HG02588 (cell line): ENCODE measurements at regions not wholly inside any gene's neighbourhood (a gene's known extent, or its start where the extent isn't known, plus 50 kb on each side); places are given as distances from the start of the nearest gene placed in this dataset.
"Not testable (repeated sequence)": the region's sequence is repeated elsewhere in the genome, so short reads cannot be mapped to it uniquely, and the experiment has no call there.

Experiments
- ATAC-seq: cut with Tn5 transposase; IDR thresholded peaks from one replicate; pipeline ENCODE4 v1.9.1; 2021; ENCODE audit warnings: mild to moderate bottlenecking, moderate library complexity; ENCODE audit not compliant: unreplicated experiment

DNA sequence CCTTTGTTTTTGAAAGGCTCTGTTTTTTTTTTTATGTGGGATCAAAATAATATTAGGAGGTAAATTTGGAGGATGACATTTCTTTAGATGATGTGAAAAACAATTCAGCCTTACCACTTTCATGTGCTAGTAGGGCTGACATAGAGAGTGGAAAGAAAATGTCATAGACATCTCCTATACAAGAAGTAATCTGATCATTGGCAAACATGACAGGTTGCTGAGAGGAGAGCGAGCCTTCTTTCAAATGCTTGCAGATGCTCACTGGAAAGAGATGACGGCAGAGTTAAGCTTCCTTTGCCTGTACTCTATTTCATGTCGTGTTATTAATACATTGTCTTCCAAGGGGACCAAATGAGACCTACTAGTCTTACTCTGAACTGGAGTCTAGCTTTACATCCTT, 160.1 kb upstream of the DAP start:
- ATAC-seq, result no peak

DNA sequence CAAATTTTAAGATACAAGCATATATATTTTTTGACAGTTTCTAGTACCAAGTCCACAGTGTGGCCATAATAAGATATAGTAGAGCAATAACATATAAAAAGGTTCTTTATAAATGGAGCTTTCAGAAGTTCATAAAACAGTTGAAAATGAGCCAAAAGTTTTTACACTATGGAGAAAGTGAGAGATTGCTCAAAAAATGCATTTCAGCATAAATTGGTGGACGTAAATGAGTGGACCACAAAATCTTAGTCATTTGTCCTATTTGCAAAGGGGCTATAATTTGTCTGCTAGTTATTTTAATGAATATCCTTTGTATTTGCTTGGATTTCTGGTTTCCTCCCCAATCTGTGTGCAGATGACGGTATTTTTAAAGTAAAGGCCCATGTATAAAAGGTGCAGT, 159.4 kb upstream of the DAP start:
- ATAC-seq, result no peak

DNA sequence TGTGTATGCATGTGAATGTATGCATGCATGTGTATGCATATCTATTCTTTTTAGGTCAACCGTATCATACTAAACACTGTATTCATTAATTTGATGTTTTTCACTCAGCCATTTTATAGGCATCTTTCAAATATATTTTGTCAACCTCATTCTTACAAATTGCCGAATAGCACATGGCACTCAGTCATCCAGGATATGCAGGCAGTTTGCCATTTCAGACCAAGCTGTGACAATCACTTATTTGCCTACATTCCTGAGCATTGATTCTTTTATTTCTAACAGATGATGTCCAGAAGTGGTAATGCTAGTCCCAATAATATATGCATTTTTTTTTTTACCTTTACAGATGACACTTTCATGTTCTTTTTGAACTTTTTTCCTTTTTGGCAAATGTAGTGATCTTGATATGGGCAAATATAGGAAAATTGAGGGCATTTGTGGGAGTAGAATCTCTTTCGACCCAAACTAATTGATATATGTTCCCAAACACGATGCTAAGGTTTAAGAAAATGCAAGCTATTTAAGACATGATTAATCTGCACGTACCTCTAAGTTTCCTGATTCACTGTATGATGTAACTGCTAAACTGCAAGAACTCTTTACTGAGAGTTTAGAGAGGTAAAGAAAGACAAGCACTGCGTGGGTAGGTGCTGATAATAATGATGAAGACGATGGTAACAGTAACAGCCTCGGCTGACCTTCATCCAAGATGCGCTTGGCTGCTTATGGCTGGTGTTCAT, 153.9 kb upstream of the DAP start:
- ATAC-seq, result no peak

DNA sequence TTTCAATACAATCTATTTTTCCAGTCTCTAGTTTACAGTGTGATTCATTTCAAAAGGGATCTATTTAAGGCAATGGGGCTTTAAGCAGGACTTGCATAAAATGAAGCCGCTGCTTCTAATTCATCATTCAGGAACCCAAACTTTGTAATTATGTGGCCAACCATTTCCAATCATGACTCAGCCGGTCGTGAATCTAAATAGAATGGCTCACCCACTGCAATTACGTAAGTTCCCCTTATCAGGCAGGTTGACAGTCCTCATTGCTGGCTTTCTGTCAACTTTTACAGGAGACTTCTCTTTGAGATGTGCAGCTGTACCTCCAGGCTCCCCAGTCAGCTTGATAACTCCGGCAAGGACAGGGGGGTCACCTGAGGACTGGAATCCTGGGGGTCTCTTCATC, 152.8 kb upstream of the DAP start:
- ATAC-seq, result no peak

DNA sequence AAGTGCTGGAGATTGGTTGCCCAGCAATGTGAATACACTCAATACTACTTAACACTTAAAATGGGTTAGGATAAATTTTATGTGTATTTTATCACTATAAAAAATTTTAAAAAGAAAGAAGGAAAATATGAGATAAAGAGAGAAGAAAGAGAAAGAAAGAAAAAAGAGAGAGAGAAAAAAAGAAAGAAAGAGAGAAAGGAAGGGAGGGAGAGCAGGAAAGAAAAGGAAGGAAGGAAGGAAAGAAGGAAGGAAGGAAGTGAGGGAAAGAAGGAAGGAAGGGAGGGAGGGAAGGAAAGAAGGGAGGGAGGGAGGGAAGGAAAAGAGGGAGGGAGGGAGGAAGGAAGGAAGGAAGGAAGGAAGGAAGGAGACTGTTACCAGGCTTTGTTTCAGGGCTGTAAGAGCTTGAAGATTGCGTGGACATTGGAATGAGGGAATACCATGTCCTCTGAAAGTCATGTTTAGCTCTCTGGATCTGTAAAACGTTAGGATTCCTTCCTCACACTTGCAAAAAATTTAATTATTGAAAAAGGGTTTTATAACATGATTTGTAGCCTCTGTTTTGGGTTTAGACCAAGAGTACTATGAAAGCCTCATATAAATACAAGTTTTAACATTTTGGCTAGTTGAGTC, 152.3 kb upstream of the DAP start:
- no peak for ATAC-seq

DNA sequence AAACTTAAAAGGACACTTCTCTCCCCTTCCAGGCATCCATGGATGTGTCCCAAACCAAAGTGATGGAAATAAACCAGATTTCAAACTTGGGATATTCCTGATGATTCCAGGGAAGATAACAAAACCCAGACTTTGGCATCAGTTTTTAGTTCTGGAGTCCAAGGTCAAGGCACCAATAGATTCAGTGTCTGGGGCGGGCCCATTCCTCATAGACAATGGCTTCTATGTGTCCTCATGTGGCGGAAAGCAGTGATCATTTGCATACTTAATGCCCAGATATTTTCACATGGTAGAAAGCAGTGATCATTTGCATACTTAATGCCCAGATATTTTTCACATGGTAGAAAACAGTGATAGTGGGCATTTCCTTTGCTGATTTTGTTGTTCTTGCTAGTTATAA, 151.4 kb upstream of the DAP start:
- no peak for ATAC-seq

DNA sequence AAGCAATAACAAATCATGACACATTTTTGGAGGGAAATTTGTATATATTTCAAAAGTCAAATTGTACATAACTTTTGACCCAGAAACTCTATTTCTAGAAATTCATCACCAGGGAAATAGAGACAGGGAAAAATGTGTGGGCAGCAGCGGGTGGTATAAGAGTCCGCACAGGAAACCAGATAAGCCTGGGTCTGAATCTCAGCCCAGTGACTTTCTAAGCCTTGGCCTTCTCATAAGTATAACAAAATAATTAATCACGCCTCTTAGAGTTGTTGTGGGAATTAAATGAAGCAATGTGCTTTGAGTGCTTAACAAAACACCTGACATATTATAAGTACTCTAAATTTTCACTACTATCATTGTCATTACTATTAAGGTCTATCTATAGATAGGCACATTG, 149.2 kb upstream of the DAP start:
- ATAC-seq, result no peak

DNA sequence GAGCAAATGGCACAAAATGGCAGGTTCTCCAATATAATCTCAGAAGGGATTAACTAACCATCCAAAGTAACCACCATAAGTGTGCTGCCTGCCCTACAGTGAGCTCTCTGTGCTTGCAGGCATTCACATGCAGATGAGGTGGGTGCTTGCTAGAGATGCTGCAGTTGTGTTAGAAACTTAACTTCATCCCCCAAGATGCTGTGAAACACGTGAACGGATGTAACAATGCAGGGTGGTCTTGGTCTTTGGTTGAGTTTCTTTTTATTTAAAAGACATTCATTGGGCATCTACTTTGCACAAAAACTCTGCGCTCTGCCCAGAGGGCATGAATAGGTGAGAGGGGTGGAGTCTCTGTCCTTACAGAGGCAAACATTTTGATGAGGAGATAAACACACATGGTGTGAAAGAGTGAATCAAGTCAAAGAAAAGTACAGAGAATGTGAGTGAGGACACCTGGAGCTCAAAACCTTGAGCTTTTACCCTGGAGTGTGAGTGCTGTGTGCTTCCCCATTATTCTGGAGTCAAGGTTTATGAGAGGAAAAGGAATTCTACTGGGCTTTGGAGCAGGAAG, 143.9 kb upstream of the DAP start:
- no peak for ATAC-seq

DNA sequence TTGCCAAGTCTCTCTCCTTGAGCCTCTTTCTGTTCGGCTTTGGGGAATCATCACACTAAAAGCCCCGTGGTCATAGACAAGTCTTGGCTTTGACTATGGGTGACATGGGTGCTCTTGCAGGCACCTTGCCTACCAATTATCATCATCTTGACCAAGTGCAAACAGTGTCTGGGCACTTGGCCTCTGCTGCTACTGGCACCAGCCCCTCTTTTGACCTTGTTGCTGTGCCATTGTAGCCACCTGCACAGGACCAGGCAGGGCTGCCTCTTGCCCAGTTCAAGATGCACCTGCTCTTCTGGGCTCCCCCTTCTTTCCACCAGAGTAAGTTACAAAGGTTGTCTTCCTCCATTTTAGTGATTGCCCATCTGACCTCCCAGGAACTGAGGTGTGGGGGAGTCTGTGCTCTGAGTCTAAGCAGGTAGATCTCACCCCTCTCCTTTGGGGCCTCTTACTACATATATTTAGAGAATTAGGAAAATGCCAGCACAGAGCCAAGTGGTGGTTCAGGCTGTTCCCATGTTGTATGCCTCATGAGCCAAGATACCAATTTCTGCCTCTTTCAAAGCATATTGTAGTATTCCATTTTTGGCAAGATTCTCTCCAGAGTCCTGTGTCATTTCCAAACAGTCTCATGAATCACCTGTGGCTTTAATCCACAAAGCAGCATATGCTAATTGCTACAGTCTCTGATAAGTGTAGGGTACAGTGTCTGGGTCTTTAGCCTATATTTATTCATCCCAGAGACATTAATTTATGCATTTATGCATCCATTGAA, 142.9 kb upstream of the DAP start:
- ATAC-seq, result no peak

DNA sequence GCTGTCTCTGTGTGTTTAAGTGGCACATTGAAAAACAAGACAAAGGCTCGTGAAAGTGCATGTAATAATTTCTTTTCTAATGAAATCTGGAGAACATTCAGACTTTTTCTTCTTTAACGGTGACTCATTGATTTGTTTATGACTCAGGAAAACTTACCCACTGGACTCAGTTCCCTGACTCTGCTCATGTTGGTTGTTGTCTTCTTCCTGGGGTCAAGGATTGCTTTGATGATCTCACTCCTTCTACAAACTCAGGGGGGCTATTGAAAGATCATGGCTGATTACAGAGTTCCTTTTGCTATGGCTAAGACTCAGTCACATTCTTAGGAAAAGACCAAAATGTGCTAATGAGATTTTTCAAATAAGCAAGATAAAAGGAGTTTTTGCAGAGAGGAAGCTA, 141.1 kb upstream of the DAP start:
- no peak for ATAC-seq

DNA sequence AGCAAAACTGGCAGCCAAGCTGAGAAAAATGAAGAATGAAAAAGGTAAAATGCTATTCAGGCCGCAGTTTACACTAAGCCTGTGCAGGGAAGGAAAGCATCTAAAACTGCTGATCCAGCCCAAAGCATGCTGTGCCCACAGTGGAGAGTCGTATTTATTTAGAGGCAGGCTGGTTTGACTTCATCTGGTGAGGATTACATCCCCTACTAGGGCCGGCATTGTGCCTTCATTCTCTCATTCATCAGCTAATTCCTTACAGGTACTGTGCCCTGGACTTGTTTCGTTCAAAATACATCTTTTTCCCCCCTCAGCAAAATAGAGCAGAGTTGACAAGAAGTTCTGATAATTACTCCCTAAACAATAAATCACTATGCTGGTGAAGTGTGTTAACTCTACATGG, 137.5 kb upstream of the DAP start:
- no peak for ATAC-seq

DNA sequence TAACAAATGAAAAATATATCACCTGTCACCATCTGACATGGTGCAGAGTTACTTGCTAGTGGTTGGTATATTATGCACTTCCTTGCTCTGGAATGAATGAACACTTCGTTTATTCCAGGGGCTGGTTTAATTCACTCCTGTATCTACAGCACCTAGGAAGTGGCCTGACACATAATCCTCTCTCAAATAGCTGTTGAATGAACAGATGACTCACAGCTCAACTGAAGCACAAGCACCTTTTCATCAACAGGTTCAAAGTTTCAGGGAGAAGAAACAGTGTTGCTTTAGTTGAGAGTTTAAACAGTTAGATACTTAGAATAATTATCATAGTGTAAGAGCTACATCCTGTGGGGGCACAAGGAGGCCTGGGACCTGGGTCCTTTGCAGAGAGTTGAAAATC, 135.0 kb upstream of the DAP start:
- ATAC-seq, result no peak

DNA sequence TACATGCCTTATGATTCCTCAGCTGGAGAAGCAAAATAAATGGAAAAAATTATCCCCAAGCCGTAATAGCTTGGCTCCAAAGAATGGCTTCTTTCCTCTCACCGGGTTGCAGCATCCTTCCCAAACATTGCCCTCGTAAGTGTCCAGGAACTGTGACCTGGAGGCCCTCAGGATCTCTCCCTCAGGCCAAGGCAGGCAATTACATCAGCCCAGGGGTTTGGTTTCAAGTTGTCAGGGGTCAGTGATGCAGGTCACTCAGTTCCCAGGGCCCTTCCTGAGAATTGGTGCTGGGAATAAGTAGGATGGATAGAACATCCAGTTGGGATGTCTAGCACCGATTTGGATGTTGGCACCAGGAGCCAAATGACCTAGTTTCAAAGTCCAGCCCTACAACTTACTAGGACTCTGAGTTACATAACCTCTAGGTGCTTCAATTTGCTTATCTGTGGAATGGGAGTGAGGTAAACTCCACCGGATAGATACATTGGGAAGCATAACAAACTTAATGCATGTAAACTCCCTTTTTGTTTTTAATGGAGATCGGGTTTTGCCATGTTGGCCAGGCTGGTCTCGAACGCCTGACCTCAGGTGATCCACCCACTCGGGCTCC, 133.5 kb upstream of the DAP start:
- ATAC-seq, result no peak

DNA sequence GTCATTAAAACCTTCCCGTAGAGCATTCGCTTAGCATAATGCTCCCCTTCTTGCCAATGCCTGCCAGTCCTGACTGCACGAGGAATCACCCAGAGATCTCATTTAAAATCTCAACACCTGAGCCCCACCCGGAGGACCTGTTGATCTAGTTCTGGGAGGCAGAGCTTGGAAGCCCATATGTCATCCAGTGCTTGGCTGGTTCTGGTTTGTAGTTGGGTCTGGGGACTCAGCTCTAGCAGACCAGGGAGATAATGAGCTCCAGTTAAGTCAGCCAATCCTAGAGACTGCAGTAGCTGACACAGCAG, 131.8 kb upstream of the DAP start:
- no peak for ATAC-seq

DNA sequence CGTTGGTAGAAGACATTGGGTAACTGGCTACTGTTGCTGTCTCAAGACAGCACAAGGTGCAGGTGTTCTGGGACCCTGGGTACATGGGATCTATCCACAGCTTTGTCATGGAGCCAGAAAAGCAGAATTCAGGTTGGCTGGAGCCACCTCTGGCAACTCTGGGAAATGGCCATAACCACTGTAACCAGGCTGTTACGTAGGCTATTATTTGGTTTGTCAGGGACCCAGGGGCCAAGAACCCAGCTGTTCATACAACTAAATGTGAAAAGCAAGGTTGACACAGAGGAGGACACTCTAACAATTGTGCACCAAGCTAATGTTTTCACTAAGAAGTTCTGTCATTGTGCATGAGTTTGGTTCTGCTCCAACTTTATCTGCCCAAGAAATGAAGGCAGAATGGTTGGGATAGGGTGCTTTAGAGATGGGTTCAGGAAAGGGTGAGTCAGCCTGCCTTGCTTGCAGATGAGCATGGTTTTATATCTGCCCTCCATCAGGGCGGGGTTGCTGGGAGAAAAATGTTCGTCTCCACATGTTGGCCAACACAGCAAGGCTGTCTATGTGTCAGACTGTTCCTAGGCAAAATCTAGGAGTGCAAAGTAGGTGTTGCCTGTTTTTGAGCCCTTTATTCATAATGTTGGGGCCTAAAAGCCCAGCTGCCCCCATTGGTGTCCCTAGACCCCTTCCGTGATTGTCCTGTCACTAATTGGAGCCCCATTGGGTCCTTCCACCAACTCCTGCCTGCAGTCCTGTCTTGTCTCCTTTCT, 131.3 kb upstream of the DAP start:
- no peak for ATAC-seq

DNA sequence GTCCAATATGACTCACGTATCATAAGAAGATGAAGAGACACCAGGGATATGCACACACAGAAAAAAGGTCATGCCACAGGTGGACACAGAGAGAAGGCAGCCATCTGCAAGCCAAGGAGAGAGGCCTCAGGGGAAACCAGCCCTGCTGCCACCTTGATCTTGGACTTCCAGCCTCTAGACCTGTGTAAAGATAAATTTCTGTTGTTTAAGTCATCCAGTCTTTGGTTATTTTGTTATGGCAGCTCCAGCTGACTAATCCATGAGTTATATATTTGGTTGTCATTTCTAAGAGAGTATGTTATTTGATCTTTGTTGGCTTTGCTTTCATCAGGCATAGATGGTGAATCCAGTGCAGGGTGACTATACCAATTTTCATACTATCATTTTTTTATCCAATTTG, 130.2 kb upstream of the DAP start:
- no peak for ATAC-seq

DNA sequence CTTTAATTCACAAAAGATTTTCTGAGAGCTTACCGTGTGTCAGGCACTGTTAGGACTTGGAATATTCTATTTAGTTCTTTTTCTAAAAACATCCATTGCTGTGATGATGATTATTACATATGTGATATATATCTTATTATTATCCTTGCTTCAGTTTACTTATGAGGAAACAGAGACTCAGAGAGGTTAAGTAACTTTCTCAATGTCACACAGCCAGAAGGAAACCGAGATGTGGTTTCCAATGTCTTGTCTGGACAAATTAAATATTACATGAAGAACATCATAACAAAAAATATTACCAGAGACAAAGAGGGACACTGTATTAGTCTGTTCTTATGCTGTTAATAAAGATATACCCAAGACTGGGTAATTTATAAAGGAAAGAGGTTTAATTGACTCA, 125.5 kb upstream of the DAP start:
- no peak for ATAC-seq

DNA sequence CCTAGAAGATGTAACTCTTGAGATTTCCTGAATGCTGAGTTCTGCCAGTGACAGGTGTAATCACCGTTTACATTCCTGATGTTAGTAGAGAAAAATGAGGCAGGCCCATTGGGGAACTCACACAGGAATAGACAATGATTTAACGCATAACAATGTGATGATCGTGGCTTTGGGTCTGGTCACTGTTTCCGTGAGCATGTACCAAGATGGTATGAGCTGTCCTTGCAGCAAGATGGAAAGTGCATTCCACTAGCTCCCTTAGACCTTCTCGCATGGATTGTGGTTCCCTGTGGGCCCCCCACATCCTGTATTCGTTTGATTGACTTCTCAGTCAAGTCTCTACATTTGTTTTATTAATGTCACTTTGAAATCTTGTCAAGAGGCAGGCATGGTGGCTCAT, 124.0 kb upstream of the DAP start:
- ATAC-seq, result no peak

DNA sequence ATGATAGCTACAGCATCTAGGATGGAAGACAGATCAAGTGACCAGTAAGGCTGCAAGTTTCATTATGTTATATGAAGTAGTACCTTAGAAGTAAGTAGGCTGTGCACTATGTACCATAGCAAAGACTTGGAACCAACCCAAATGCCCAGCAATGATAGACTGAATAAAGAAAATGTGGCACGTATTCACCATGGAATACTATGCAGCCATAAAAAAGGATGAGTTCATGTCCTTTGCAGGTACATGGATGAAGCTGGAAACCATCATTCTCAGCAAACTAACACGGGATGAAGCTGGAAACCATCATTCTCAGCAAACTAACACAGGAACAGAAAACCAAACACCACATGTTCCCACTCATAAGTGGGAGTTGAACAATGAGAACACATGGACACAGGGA, 122.9 kb upstream of the DAP start:
- not testable (repeated sequence) for ATAC-seq

DNA sequence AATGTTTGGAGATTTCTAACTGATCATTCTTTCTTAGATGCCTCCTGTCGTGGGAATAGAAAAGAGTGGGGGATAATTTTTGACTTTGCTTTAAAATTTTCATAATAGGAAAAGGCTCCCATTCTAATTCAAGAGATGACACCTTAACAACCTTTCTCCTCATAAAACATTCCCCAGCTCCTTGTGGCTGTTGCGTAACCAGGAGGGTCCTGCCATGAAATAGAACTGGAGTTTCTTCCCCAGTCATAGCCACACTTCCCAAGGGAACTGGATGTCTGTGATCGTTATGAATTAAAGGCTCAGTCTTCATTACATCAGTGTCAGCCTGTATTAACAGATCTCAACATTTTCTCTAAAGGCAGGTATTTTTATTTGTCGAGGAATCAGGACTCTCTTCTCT, 119.9 kb upstream of the DAP start:
- ATAC-seq, result no peak

DNA sequence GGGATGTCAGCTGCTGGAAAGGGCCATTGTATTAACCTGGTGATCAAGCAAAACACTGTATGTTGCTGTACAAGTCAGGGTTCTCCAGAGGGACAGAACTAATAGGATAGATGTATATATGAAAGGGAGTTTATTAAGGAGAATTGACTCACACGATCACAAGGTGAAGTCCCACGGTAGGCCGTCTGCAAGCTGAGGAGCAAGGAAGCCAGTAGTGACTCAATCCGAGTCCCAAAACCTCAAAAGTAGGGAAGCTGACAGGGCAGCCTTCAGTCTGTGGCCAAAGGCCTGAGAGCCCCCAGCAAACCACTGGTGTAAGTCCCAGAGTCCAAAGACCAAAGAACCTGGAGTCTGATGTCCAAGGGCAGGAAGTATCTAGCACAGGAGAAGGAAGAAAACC, 116.0 kb upstream of the DAP start:
- ATAC-seq, result not testable (repeated sequence)
